NB4 (cell line): ENCODE measurements at regions not wholly inside any gene's neighbourhood (a gene's known extent, or its start where the extent isn't known, plus 50 kb on each side); places are given as distances from the start of the nearest gene placed in this dataset.

Experiments
- DNase-seq: peaks from one replicate; pipeline ENCODE4 v3.0.0; 2010; ENCODE audit warnings: low read depth
- H3K4me3 ChIP-seq: one replicate; pipeline ENCODE4 v1.5.1; 2011; ENCODE audit warnings: mild to moderate bottlenecking, low read depth, low read length, moderate library complexity
- CTCF ChIP-seq: IDR thresholded peaks from one replicate; pipeline ENCODE4 v1.5.1; 2012; ENCODE audit warnings: low read depth, low read length
- MAX ChIP-seq: IDR thresholded peaks from 2 replicates; pipeline ENCODE4 v1.6.1; 2011; ENCODE audit warnings: low read depth, low read length
- MYC ChIP-seq: IDR thresholded peaks from 2 replicates; pipeline ENCODE4 v1.6.1; 2011; ENCODE audit warnings: low read depth, low read length
- POLR2A ChIP-seq: IDR thresholded peaks from 2 replicates; pipeline ENCODE4 v1.6.1; 2011; ENCODE audit warnings: mild to moderate bottlenecking; ENCODE audit not compliant: insufficient read length; ENCODE audit errors: extremely low read depth

- no peak for TF ChIP-seq POLR2A
- TF ChIP-seq MAX: no peak
- TF ChIP-seq MYC: no peak
- no peak for TF ChIP-seq CTCF
- DNase-seq: no peak
- H3K4me3 ChIP-seq: no peak overlapping the region
These were observed 202.7 kb upstream of the SPRY1 start for GRCh38 chr4:123193802-123194367.

- no peak for DNase-seq
- no peak for TF ChIP-seq MAX
- no peak for TF ChIP-seq CTCF
- TF ChIP-seq MYC: no peak
- no peak for TF ChIP-seq POLR2A
These were observed 197.9 kb upstream of the SPRY1 start for GRCh38 chr4:123198706-123199105.

GRCh38 chr4:123200051-123200940 is 196.3 kb upstream of the SPRY1 start:
- H3K4me3 ChIP-seq: no peak overlapping the region
- no peak for DNase-seq
- TF ChIP-seq MYC (no peak), CTCF (no peak), POLR2A (no peak), MAX (no peak)

More at GRCh38 chr4:123198706-123199105, 197.9 kb upstream of the SPRY1 start:
- no peak overlapping the region for H3K4me3 ChIP-seq

GRCh38 chr4:123204737-123205136 is 191.9 kb upstream of the SPRY1 start:
- H3K4me3 ChIP-seq: no peak overlapping the region
- TF ChIP-seq POLR2A (no peak), MAX (no peak)
- DNase-seq: no peak

GRCh38 chr4:123206016-123206415 is 190.6 kb upstream of the SPRY1 start:
- no peak overlapping the region for H3K4me3 ChIP-seq
- TF ChIP-seq MYC: no peak
- TF ChIP-seq MAX: no peak
- TF ChIP-seq CTCF: no peak
- no peak for TF ChIP-seq POLR2A
- no peak for DNase-seq

- TF ChIP-seq MAX (no peak), CTCF (no peak), POLR2A (no peak), MYC (no peak)
- no peak for DNase-seq
- no peak overlapping the region for H3K4me3 ChIP-seq
These were observed 187.2 kb upstream of the SPRY1 start for GRCh38 chr4:123209436-123209835.
